ENCODE measurements at regions not wholly inside any gene's neighbourhood (a gene's known extent, or its start where the extent isn't known, plus 50 kb on each side); places are given as distances from the start of the nearest gene placed in this dataset.

DNA sequence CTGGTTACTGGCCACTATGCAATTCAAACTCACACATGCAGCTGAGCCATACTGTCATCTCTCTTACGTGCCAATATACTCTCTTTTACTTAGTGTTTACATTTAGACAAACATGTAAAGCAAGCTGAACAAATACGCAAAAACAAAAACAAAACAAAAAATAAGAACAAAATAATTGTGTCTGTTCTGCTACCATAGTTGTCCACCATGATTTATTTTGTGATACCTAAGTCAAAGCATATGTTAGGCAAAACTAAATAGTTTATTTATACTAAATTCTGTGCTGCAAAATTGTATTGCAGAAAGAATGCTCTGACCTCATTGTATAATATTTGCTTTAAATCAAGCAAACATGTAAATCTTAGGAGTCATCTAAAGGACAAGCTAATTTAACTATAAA lies 943.2 kb upstream of the AGA start:
- TF ChIP-seq CTCF (IDR thresholded peaks at IDR 0.05 in 2 of 3, conservative IDR thresholded peaks at IDR 0.05 in 1 of 3; ENCODE audit: borderline replicate concordance in 1 of 3, insufficient read depth in 1 of 3, low read depth in 2 of 3, low read length in 2 of 3) (no peak), EZH2 (IDR thresholded peaks at IDR 0.05) (no peak), REST (IDR thresholded peaks at IDR 0.05; ENCODE audit: low read depth) (no peak), POLR2A (IDR thresholded peaks at IDR 0.05; ENCODE audit: borderline replicate concordance, extremely low read depth, insufficient read depth, insufficient read length) (no peak), ZNF274 (IDR thresholded peaks at IDR 0.05; ENCODE audit: low read depth, low read length) (no peak)

All from HCT116 (cell line).